SJCRH30 (cell line): ENCODE measurements at regions not wholly inside any gene's neighbourhood (a gene's known extent, or its start where the extent isn't known, plus 50 kb on each side); places are given as distances from the start of the nearest gene placed in this dataset.
"Not testable (repeated sequence)": the region's sequence is repeated elsewhere in the genome, so short reads cannot be mapped to it uniquely, and the experiment has no call there.

Source experiments
- DNase-seq, 2 experiments: peaks; one replicate each; pipeline ENCODE4 v3.0.0-alpha.2; 2015 to 2020
- H3K27ac ChIP-seq: fragments of 250-450 bp; sonication (Bioruptor Pico); 2 replicates; pipeline ENCODE4 v1.5.1; 2020; ENCODE audit warnings: mild to moderate bottlenecking, moderate library complexity
- H3K27me3 ChIP-seq: fragments of 250-450 bp; sonication (Bioruptor Pico); 2 replicates; pipeline ENCODE4 v1.5.1; 2020; ENCODE audit warnings: mild to moderate bottlenecking, moderate library complexity
- H3K36me3 ChIP-seq: fragments of 250-450 bp; sonication (Bioruptor Pico); 2 replicates; pipeline ENCODE4 v1.5.1; 2020; ENCODE audit warnings: mild to moderate bottlenecking, moderate library complexity
- H3K4me1 ChIP-seq: fragments of 250-450 bp; sonication (Bioruptor Pico); 2 replicates; pipeline ENCODE4 v1.5.1; 2020; ENCODE audit warnings: mild to moderate bottlenecking, moderate library complexity
- H3K4me3 ChIP-seq: fragments of 250-450 bp; sonication (Bioruptor Pico); 2 replicates; pipeline ENCODE4 v1.5.1; 2020; ENCODE audit warnings: mild to moderate bottlenecking, moderate library complexity
- H3K9me3 ChIP-seq: fragments of 250-450 bp; sonication (Bioruptor Pico); replicated peaks from 2 replicates; pipeline ENCODE4 v1.5.1; 2020; ENCODE audit warnings: mild to moderate bottlenecking, moderate library complexity

DNA sequence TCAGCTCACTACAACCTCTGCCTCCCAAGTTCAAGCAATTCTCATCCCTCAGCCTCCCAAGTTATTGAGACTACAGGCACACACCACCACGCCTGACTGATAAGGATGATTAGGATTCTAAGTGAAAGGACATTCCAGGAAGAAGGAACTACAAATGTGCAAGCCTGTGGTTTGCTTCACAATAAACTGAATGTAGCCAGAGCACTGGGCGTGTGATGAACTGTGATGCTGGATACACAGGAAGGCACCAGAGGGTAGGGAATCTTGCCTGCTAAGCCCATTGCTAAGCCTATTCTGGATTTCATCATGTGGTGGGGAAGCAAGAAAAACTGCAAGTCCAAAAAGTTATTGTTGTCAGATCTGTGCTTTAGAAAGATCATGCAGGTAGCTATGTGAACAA lies 177.9 kb upstream of the KCTD7 start:
- not testable (repeated sequence) for H3K27ac ChIP-seq, H3K27me3 ChIP-seq, H3K4me1 ChIP-seq, H3K4me3 ChIP-seq, H3K9me3 ChIP-seq, H3K36me3 ChIP-seq, DNase-seq

DNA sequence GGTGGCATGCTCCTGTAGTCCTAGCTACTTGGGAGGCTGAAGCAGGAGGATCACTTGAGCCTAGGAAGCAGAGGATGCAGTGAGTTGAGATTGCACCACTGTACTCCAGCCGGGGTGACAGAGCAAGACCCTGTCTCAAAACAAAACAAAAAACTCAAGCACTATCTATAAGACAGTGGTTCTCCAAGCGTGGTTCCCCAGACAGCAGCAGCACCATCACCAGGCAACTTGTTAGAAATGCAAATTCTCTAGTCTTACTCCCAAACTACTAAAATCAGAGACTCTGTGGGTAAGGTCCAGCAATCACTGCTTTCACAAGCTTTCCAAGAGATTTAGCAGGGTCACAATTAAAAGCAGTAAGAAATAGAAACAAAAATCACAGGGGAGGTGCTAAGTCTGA lies 177.0 kb upstream of the KCTD7 start:
- H3K4me3 ChIP-seq, H3K27me3 ChIP-seq, H3K9me3 ChIP-seq, DNase-seq, H3K27ac ChIP-seq, H3K36me3 ChIP-seq, H3K4me1 ChIP-seq: not testable (repeated sequence)

DNA sequence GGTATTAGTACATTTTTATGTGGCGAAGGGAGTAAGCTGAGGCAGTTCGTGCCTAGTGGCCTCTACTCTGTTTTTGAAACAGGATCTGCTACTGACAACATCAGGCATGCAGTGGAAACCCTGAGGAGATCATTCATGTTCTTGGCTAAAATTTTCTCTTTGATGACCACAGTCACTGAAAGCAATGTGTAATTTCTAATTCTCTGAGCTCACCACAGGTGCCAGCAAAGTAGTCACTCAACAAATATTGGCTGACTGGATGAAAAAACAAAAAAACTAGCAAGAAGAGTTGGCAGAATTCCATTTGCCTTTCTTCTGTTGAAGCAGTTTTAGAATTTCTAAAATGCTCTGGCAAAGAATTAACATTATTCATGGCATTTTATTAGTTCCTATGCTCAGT lies 176.5 kb upstream of the KCTD7 start:
- H3K4me3 ChIP-seq = no peak overlapping the region
- H3K27me3 ChIP-seq = no peaks in the 10 kb centered on the region
- DNase-seq = no peak
- no peak overlapping the region for H3K27ac ChIP-seq
- no peaks in the 10 kb centered on the region for H3K4me1 ChIP-seq
- no peaks in the 10 kb centered on the region; the same call in 1 of the 2 replicates for H3K36me3 ChIP-seq
- no peaks in the 10 kb centered on the region for H3K9me3 ChIP-seq

DNA sequence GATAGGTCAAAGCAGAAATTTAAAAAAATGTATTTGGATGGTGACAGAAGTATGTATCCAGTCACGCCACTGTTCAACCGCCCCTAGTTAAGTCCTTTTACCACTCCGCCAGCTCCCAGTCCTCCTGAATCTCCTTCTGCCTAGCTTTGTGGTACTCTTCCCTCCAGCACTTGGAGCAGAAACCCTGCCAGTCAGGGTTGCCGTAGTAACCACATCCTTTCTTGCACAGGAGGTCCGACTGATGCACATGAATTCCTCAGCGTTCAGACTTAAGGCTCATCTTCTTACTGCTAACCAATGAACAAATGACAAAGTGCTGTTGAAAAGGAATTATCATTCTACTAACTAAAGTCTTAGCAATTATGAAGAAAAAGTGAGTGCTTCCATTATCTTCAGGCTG lies 175.3 kb upstream of the KCTD7 start:
- no peak overlapping the region for H3K4me3 ChIP-seq
- H3K36me3 ChIP-seq = no peaks in the 10 kb centered on the region
- H3K27me3 ChIP-seq = no peaks in the 10 kb centered on the region
- H3K4me1 ChIP-seq = no peaks in the 10 kb centered on the region
- DNase-seq = peak in 1 of 2 experiments; percentile 5
- H3K9me3 ChIP-seq = no peaks in the 10 kb centered on the region
- no peak overlapping the region for H3K27ac ChIP-seq

DNA sequence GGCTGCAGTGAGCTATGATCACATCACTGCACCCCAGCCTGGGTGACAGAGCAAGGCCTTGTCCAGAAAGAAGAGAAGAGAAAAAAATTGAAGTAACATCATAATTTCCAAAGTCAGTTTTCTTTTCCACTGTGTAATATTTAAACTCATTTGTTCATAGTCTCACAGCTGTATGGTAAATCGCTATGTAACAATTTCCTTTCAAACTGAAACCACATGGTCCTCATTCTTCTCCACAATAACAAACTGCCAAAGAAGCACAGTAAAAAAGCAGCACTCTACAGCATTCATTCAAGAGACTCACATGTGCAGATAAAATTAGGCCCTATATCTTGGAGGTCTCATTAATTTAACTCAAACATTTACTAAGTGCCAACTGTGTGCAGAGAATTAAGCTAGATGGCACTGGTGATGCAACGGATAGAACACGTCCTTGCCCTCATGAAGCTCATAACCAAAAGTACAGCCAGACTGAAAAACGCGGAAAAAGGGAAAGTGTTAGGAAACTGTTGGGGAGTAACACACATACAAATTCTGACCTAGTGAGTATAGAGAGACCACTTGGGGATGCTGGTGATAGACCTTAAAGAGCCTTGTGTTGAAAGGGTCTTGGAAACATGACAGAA lies 174.0 kb upstream of the KCTD7 start:
- no peaks in the 10 kb centered on the region for H3K4me1 ChIP-seq
- no peaks in the 10 kb centered on the region for H3K9me3 ChIP-seq
- no peaks in the 10 kb centered on the region for H3K36me3 ChIP-seq
- DNase-seq = no peak
- no peak overlapping the region for H3K4me3 ChIP-seq
- H3K27me3 ChIP-seq = no peaks in the 10 kb centered on the region
- H3K27ac ChIP-seq = no peak overlapping the region

DNA sequence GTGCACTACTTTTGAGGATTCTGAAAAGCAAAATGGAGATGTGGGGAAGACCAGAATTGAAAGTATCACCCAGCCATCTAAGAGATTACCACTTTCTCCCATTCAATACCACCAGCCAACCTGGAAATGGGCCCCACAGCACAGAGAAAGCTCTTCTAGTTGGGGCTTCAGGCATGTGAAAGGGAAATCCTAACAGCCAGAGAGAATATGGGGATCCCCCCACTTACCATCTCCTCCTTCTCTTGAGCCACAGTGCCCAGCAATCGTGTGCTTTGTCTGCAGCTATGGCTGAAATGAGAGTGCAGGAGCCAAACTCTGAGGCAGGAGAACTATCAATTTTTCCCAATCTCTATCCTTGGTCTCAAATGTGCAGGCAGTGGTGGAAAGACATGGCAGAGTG lies 173.2 kb upstream of the KCTD7 start:
- not testable (repeated sequence) for H3K27me3 ChIP-seq, H3K27ac ChIP-seq, H3K36me3 ChIP-seq, H3K4me3 ChIP-seq, H3K4me1 ChIP-seq, H3K9me3 ChIP-seq, DNase-seq

DNA sequence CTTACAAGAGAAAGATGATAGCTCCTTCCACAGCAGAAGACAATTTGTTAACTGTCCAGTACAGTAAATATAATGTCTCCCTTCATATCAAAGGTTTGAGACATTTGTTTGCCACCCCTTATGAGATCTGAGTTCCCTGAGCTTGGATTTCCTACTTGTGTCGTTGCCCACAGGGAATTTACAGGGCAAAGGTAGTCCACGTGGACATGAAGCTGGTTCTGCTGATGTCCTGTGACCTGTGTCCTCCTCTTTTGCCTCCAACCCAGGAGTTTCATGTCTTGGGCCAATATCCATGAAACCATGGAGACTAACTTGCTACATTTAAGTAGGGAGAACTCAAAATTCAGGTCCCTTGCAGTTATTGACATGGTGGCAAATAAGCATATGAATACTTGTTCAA lies 172.2 kb upstream of the KCTD7 start:
- not testable (repeated sequence) for H3K36me3 ChIP-seq, H3K4me3 ChIP-seq, H3K27me3 ChIP-seq, H3K9me3 ChIP-seq, DNase-seq, H3K4me1 ChIP-seq, H3K27ac ChIP-seq

DNA sequence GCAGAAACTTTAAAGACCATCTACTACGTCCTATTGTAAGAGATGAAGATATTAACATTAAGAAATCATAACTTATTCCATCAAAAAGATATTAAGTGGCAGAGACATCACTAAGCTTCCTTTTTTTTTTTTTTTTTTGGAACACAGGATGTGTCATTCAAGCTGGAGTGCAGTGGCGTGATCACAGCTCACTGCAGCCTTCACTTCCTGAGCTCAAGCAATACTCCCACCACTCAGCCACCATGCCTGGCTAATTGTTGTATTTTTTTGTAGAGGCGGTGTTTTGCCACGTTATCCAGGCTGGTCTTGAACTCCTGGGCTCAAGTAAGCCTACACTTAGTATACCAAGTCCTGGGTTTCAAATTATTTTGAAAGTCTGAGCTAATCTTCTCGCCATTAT lies 169.7 kb upstream of the KCTD7 start:
- not testable (repeated sequence) for H3K9me3 ChIP-seq, H3K4me3 ChIP-seq, H3K36me3 ChIP-seq, H3K4me1 ChIP-seq, H3K27me3 ChIP-seq, DNase-seq, H3K27ac ChIP-seq

DNA sequence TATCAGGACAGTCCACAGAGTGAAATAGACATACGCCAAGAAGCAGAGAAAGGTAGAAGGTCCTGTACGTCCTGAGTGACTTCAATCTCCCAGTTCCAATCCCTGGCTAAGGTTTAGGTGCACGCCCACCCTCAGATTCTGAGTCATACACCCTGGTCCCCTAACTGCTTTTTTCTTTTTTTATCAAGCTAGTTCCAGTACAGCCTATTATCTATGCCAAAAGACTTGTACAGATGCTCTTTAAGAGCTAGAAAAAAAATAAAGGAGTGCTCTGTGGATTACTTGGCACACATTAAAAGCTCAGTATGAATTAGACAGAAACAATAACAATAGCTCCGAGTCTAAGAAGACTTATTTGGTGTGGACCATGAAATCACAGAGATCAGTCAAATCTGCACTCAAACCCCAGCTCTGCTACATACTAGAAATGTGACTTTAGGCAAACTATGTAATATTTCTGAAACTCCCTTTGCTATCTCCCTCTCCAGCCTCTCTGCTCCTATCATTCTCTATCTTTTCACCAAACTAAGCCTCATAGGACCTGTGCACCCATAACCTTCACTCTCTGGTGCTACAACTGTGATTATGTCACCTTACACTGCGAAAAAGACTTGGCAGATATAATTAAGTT lies 168.8 kb upstream of the KCTD7 start:
- not testable (repeated sequence) for H3K27ac ChIP-seq, DNase-seq, H3K36me3 ChIP-seq

DNA sequence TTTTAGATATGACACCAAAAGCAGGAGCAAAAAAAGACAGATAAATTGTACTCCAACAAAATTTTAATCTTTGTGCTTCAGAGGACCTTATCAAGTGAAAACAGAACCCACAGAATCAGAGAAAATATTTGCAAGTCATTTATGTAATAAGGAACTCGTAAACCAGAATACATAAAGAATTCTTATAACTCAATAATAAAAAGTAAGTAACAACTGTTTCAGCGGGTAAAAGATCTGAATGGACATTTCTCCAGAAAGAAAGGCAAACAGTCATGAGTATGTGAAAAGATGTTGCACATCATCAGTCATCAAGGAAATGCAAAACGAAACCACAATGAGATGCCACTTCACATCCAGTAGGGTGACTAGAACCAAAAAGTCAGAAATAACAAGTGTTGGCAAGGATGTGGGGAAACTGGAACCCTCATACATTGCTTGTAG lies 167.7 kb upstream of the KCTD7 start:
- DNase-seq = no peak
- Histone ChIP-seq H3K9me3 (no peaks in the 10 kb centered on the region), H3K4me3 (no peak overlapping the region), H3K27ac (no peak overlapping the region), H3K27me3 (no peaks in the 10 kb centered on the region), H3K36me3 (no peaks in the 10 kb centered on the region), H3K4me1 (no peaks in the 10 kb centered on the region)

More for the DNA sequence above, 168.8 kb upstream of the KCTD7 start:
- not testable (repeated sequence) for H3K9me3 ChIP-seq, H3K4me3 ChIP-seq, H3K27me3 ChIP-seq, H3K4me1 ChIP-seq

DNA sequence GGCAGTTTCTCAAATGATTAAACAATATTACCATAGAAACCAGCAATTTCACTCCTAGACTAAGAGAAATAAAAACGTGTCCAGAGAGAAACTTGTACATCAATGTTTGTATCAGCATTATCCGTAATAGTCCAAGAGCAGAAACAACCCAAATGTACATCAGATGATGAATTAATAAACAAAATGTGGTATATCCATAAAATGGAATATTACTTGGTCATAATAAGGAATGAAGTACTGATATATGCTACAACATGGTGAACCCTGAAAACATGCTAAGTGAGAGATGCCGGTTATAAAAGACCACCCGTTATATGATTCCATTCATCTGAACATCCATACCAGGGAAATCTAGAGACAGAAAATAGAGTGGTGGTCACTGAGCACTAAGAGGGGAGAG lies 167.3 kb upstream of the KCTD7 start:
- H3K27ac ChIP-seq, H3K27me3 ChIP-seq: not testable (repeated sequence)

DNA sequence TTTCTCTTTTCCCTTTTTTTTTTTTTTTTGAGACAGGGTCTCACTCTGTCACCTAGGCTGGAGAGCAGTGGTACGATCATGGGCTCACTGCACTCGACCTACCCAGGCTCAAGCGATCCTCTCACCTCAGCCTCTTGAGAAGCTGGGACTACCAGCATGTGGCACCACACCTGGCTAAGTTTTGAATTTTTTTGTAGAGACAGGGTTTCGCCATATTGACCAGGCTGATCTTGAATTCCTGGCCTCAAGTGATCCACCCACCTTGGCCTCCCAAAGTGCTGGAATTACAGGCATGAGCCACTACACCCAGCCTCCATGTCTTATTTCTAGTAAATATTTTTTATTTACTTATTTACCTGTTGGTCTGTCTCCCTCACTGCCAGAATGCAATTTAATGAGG lies 165.8 kb upstream of the KCTD7 start:
- H3K4me3 ChIP-seq, H3K27ac ChIP-seq, H3K4me1 ChIP-seq, H3K27me3 ChIP-seq, H3K36me3 ChIP-seq, H3K9me3 ChIP-seq, DNase-seq: not testable (repeated sequence)

More for the DNA sequence above, 167.3 kb upstream of the KCTD7 start:
- not testable (repeated sequence) for H3K4me1 ChIP-seq, DNase-seq, H3K9me3 ChIP-seq, H3K4me3 ChIP-seq, H3K36me3 ChIP-seq

DNA sequence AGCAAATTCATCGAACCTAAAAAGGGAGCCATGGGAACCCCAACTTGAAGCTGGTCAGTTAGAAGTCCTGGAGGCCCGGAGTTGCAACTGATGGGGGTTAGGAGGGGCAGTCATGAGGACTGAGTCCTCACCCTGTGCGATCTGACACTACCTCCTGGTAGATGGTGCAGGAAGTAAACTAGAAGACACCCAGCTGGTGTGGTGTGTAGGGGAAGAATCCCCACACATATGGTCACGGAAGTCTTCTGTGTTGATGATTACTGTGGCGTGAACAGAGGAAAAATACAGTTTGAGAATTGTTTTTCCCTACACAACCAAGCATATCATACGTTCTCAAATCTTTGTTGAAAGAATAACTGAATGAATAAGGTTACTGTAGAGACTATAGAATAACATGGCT lies 164.6 kb upstream of the KCTD7 start:
- H3K9me3 ChIP-seq = no peaks in the 10 kb centered on the region

DNA sequence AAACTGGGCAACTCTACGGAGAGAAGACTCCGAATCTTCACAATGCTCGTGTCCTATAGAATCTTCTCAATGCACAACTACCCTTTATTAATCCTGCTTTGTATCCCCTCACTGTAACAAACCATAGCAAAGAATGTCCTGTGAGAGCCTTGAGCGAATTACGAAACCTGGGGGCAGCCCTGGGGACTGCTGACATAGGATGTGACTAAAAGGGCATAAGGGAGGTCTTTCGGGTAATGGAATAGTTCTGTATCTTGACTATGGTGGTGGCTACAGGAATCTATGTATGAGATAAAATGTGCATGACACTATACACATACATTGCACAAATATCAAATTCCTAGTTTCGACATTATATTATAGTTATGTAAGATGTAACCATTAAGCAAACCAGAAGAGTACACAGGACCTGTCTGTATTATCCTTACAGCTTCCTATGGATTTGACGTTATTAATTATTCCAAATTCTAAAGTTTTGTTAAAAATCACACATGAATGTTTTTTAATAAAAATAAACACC lies 162.5 kb upstream of the KCTD7 start:
- no peaks in the 10 kb centered on the region for H3K27me3 ChIP-seq
- no peak overlapping the region for H3K4me3 ChIP-seq
- no peaks in the 10 kb centered on the region for H3K36me3 ChIP-seq
- no peak for DNase-seq
- H3K27ac ChIP-seq = no peak overlapping the region
- H3K4me1 ChIP-seq = no peaks in the 10 kb centered on the region
- H3K9me3 ChIP-seq = no peaks in the 10 kb centered on the region

More for the DNA sequence above, 164.6 kb upstream of the KCTD7 start:
- Histone ChIP-seq H3K4me3 (no peak overlapping the region), H3K4me1 (no peaks in the 10 kb centered on the region), H3K36me3 (no peaks in the 10 kb centered on the region), H3K27me3 (no peaks in the 10 kb centered on the region), H3K27ac (no peak overlapping the region)
- no peak for DNase-seq

DNA sequence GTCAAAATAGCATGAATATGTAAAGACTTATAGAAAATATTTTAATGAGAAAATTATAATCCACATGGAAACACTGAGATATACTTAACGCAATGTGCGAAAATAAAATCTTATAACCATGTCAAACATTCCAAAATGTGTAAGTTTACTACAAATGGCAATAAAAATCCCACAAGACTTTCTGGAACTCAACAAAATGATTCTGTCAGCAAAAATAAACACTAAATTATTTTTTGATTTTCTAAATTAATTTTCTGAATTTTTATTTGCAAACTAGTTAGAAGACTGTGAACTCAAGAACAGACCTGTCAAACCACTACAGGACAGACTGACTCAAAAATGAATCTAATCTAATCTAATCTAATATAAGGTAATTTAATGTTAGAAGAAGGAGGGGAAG lies 160.8 kb upstream of the KCTD7 start:
- Histone ChIP-seq H3K9me3 (no peaks in the 10 kb centered on the region), H3K27ac (no peak overlapping the region), H3K4me3 (no peak overlapping the region), H3K36me3 (no peaks in the 10 kb centered on the region), H3K27me3 (no peaks in the 10 kb centered on the region), H3K4me1 (no peaks in the 10 kb centered on the region)
- no peak for DNase-seq

DNA sequence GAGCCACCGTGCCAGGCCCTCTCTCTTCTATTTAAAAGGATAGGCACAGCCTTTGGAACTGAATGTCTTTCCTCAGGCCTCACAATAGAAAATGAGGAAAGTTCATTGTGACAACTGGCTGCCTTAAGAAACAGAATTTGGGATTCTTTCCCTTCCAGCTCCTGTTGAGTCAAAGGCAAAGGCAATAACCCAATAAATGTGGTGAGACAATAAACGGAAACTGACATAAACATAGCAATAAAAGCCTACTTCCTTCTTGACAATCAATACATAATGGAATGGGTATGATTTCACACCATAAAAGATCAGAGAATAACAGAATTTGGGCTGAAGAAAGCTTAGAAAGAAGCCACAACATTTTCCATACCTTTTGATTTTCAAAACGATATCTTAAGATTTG lies 155.6 kb upstream of the KCTD7 start:
- not testable (repeated sequence) for H3K4me1 ChIP-seq, H3K4me3 ChIP-seq, H3K36me3 ChIP-seq, H3K27ac ChIP-seq, H3K27me3 ChIP-seq, H3K9me3 ChIP-seq, DNase-seq
